GM18507 (cell line): ENCODE measurements at regions not wholly inside any gene's neighbourhood (a gene's known extent, or its start where the extent isn't known, plus 50 kb on each side); places are given as distances from the start of the nearest gene placed in this dataset.

Source experiments
- DNase-seq: peaks from one replicate; pipeline ENCODE4 v3.0.0; 2011; ENCODE audit warnings: low read depth; ENCODE audit not compliant: insufficient read length; ENCODE audit errors: extremely low spot score
- FAIRE-seq: peaks from 2 replicates; lab custom pipeline; 2011; peaks lifted over from hg19 to GRCh38; lab: Jason Lieb, UNC

GRCh38 chr13:107276936-107277335, 709.0 kb upstream of the ARGLU1 start:
- no peak for DNase-seq
- FAIRE-seq = no peak

GRCh38 chr13:107275945-107276614, 708.1 kb upstream of the ARGLU1 start:
- DNase-seq = no peak
- no peak for FAIRE-seq

GRCh38 chr13:107275312-107275711, 707.4 kb upstream of the ARGLU1 start:
- DNase-seq (no peak), FAIRE-seq (no peak)

GRCh38 chr13:107271227-107271626, 703.3 kb upstream of the ARGLU1 start:
- no peak for DNase-seq
- FAIRE-seq = no peak

- no peak for FAIRE-seq
- no peak for DNase-seq
These were observed 698.7 kb upstream of the ARGLU1 start for GRCh38 chr13:107266657-107267056.

GRCh38 chr13:107258599-107259187, 690.8 kb upstream of the ARGLU1 start:
- FAIRE-seq = no peak

GRCh38 chr13:107254392-107254791, 686.5 kb upstream of the ARGLU1 start:
- DNase-seq (no peak), FAIRE-seq (no peak)

More at GRCh38 chr13:107258599-107259187, 690.8 kb upstream of the ARGLU1 start:
- no peak for DNase-seq

GRCh38 chr13:107252428-107252827, 684.5 kb upstream of the ARGLU1 start:
- DNase-seq = no peak
- no peak for FAIRE-seq

GRCh38 chr13:107252021-107252420, 684.1 kb upstream of the ARGLU1 start:
- FAIRE-seq = no peak

GRCh38 chr13:107251341-107251740, 683.4 kb upstream of the ARGLU1 start:
- no peak for FAIRE-seq
- DNase-seq = no peak

More at GRCh38 chr13:107252021-107252420, 684.1 kb upstream of the ARGLU1 start:
- DNase-seq = no peak

GRCh38 chr13:107250628-107251027, 682.7 kb upstream of the ARGLU1 start:
- no peak for DNase-seq
- no peak for FAIRE-seq

- FAIRE-seq (no peak), DNase-seq (no peak)
These were observed 676.3 kb upstream of the ARGLU1 start for GRCh38 chr13:107244241-107244640.

- no peak for DNase-seq
- FAIRE-seq = no peak
These were observed 674.2 kb upstream of the ARGLU1 start for GRCh38 chr13:107242138-107242537.

GRCh38 chr13:107241381-107241780, 673.4 kb upstream of the ARGLU1 start:
- FAIRE-seq (no peak), DNase-seq (no peak)

- DNase-seq (no peak), FAIRE-seq (no peak)
These were observed 671.3 kb upstream of the ARGLU1 start for GRCh38 chr13:107239213-107239612.

GRCh38 chr13:107238262-107238981, 670.5 kb upstream of the ARGLU1 start:
- DNase-seq = no peak
- no peak for FAIRE-seq

- no peak for FAIRE-seq
- DNase-seq = no peak
These were observed 666.6 kb upstream of the ARGLU1 start for GRCh38 chr13:107234319-107235073.

- DNase-seq (no peak), FAIRE-seq (no peak)
These were observed 665.6 kb upstream of the ARGLU1 start for GRCh38 chr13:107233541-107233940.

GRCh38 chr13:107231944-107232343, 664.0 kb upstream of the ARGLU1 start:
- no peak for FAIRE-seq

GRCh38 chr13:107223867-107224266, 655.9 kb upstream of the ARGLU1 start:
- no peak for FAIRE-seq
- DNase-seq = no peak

More at GRCh38 chr13:107231944-107232343, 664.0 kb upstream of the ARGLU1 start:
- DNase-seq = no peak
